Right renal pelvis (tissue), 4 donors: ENCODE measurements at regions not wholly inside any gene's neighbourhood (a gene's known extent, or its start where the extent isn't known, plus 50 kb on each side); places are given as distances from the start of the nearest gene placed in this dataset.
A peak's percentile ranks its signal among the peaks of the same experiment; 100 is the strongest.
"Not testable (repeated sequence)": the region's sequence is repeated elsewhere in the genome, so short reads cannot be mapped to it uniquely, and the experiment has no call there.

Experiments
- DNase-seq, 4 donors: peaks; one replicate each; pipeline ENCODE4 v3.0.0-alpha.2; 2013; ENCODE audit warnings: low read depth in 4 of 4, low spot score in 3 of 4, missing footprints in 1 of 4

DNA sequence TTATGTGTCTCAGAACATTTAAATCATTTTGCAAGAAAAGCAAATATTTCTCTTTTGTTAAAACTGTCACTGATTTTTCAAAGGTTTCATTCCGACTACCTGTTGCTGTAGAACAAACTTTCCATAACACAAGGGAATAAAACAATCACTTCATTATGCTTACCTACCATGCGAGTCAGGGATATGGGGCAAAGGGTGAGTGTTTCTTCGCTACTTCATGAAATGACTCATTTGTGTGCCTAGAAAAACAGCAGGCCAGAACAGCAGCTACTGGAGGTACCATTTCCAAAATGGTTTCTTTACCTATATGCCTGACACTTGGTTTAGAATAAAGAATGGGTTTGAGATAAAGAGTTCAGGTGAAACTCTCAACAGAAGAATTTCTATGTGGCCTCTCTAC, 712.5 kb downstream of the PLOD2 start:
- DNase-seq: no peak

DNA sequence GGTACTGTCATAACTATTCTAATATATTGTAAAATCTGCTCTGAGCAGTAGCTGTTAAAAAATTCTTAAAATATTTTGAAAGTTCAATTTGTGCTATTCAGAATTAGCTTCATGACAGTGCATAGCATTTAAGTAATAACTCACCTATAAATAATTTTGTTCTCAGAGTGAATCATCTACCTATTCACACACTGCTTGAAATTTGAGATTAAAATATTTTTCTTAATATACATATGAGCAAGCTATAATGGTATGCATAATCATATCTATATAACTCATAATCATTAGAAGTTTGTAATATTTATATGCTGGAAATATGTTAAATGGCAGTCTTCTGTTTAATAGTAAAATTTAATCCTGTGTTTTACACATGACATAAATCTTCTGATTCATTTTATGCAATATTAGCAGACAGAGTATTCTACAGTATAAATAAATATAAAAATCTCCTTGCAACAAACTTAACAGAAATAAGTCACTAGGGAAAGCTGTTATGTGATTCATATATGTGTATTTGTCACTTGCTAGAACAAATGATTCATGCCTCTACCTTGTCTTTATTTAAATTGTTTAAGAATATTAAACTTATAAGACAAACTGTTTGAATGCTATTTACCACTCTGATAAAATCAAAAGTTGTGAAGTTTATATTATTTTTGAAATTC, 710.8 kb downstream of the PLOD2 start:
- DNase-seq: no peak

DNA sequence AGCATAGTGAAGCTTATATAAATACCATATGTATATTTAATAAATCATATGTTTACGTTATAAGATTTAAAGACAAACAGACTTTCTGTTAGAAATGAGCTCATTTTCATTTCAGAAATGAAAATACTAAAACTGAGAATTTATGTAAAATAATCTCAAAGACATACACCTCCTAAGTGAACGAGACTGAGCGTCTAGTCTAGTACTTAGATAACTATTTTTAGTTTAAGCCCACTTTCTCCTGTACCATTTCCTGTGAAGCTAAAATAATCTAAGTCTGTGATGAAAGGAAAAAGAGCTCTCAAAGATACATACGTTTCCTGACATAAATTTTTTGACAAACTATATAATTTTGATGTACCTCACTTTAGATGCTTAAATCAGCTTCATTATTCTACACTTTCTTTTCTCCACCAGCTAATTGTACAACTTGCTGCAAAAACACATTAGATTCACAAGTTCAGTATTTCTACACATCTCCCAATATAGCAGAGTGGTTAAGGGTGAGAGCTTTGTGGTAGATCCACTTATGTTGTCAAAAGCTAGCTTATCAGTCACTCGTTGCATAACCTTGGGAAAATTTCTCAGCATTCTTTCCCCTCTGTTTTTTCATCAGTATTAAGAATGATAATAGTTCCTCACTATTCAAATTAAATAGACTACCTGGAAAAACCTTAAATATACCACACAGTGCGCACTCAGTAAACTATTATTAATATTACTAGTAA, 703.0 kb downstream of the PLOD2 start:
- DNase-seq: no peak

DNA sequence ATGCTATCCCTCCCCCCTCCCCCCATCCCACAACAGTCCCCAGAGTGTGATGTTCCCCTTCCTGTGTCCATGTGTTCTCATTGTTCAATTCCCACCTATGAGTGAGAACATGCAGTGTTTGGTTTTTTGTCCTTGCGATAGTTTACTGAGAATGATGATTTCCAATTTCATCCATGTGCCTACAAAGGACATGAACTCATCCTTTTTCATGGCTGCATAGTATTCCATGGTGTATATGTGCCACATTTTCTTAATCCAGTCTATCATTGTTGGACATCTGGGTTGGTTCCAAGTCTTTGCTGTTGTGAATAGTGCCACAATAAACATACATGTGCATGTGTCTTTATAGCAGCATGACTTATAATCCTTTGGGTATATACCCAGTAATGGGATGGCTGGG, 701.3 kb downstream of the PLOD2 start:
- not testable (repeated sequence) for DNase-seq

DNA sequence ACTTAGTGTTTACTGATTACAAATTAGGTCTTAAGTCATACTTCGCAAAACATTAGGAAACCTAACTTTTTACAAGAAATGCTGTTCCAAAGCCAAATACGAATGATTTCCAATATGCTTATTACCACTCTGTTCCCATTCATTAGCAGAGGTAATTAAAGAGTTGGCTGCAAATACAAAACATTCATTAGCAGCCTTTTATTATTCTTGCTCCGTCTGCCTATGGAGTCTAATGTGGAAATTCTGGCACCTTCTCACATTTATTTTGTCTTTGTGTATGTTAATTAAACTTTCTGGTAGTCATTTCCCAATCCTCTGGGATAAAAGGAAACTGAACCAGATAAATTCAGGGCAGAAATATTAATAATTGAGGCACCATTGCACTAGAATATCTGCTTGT, 689.0 kb downstream of the PLOD2 start:
- no peak for DNase-seq

DNA sequence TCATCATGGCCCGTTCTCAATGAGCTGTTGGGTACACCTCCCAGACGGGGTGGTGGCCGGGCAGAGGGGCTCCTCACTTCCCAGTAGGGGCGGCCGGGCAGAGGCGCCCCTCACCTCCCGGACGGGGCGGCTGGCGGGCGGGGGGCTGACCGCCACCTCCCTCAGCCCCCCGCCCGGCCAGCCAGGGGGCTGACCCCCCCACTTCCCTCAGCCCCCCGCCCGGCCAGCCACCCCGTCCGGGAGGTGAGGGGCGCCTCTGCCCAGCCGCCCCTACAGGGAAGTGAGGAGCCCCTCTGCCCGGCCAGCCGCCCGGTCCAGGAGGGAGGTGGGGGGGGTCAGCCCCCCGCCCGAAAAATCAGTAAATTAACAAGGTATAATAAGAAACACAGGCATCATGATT, 678.2 kb downstream of the PLOD2 start:
- not testable (repeated sequence) for DNase-seq

DNA sequence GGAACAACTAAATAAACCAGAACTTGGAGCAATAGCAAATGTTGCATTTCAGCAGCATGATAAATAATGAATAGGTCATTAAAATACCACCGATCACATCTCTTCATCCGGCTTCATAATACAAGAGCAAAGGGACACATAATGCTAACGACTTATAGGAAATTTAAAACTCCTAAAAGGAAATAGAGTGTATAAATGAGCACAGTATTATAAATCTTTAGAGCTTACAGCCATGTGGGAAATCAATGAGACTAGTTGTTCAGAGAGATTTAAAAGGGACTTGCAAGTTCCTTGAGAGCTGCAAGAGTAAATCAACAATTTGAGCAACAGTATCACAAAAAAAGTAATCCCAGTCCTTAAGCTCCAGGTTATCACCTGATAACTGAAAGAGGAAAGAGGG, 677.0 kb downstream of the PLOD2 start:
- no peak for DNase-seq

DNA sequence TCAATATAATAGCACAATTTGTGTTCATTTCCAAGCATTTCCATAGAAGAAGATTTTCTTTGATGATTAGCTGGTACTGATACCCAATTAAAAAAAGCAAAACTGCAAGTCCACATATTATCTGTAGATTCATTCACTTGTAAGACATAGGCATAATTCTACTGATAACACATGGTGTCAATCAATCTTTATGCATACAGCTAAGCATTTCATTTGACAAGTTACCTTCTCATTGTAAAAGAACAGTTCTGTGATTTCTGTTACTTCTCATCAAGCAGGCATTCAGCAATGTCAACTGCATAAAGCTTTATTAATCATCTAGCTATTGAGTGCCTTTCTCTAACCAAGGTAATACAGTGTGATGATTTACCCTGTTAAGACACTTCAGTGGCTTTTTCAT, 672.0 kb downstream of the PLOD2 start:
- DNase-seq: no peak

DNA sequence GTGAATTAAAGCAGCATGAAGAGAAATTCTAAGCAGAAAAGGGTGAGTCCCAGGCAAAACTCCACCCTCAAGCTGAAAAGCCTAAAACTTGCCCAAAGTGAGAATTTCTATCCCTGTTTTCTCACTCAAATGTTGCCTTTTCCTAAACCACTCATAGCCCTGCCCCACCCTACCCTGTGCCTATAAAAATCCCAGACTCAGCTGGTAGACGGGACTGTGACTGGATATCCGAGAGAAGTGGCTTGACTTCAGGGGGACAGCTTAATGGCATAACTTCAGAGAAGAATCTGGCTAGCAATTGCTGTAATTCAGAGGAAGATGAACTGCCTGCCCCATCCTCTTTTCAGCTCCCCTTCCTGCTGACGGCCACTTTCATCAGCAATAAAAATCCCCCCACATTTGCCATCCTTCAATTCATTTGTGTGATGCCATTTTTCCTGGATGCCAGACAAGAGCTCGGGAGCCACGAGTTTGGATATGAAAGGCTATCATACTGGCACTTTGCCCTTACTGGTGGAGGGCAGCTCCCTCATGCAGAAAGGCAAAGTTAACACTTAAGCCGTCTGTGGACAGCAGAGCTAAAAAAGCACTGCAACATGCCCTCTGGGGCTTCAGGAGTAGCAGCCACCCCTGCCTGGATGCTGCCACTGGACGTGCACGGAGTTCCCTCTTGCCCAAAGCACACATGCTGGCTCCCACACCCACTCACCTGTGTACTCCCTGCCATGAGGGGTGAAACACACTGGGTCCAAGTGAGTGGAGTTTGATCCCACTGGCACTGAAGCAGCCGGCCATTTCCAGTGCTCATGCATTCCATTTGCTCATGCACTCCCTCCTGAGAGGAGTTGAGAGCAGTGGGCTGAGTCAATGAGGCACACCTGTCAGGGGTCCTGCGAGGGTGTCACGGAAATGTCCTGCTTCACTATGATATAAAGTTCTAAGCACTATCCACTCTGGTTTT, 670.6 kb downstream of the PLOD2 start:
- no peak for DNase-seq

DNA sequence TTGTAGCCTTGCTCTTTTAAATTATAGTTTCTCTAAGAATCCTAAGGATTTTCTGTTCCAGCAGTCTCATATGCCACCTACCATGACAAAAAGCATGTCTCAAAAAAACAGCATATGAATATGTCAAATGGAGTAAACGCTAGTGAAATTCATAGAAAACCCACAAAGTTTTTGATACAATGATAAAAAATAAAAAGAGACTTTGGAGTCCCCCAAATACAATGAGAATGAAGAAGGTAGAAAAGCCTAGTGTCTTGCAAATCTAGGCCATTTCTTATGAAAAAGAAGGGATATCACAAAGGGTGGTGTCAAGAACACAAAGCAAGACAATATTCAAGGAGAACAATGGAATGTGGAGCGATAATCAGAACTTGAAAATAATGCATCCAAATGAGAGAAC, 668.5 kb downstream of the PLOD2 start:
- DNase-seq: no peak

DNA sequence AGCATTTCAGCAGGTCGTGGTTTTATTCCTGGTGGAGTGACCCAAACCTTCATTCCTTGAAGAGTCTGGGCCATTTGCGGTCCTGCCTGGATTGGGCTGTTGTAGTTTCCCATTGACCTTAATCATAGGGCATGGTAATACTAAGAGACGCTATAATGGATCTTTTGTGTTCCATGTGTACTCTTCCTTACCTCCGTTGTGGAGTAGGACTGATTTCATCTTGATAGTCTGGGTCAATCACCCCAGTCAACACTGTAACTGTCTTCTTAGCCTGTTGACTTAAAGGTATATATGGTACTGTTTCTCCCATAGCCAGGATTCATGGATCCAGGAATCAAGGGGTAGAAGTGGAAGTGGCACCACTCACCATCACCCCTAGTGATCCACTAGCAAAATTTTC, 643.6 kb downstream of the PLOD2 start:
- not testable (repeated sequence) for DNase-seq

DNA sequence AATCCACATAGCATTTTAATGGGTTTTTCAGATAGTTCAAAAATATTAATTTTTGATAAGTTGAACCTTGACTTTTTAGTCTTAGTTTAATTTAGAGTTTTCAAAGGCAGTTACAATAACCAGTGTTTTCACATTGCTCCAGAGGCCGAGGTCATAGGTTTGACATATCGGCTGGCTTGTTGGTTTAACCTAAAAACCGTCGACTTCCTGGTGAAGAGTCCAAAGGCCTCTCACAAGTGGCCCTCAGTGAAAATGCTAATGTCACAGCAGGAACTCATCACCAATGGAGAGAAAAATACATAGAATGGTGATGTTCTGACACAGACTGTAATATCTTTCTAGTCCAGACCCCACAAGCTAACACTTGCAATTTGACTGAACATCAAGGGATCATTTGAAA, 642.3 kb downstream of the PLOD2 start:
- DNase-seq: no peak

DNA sequence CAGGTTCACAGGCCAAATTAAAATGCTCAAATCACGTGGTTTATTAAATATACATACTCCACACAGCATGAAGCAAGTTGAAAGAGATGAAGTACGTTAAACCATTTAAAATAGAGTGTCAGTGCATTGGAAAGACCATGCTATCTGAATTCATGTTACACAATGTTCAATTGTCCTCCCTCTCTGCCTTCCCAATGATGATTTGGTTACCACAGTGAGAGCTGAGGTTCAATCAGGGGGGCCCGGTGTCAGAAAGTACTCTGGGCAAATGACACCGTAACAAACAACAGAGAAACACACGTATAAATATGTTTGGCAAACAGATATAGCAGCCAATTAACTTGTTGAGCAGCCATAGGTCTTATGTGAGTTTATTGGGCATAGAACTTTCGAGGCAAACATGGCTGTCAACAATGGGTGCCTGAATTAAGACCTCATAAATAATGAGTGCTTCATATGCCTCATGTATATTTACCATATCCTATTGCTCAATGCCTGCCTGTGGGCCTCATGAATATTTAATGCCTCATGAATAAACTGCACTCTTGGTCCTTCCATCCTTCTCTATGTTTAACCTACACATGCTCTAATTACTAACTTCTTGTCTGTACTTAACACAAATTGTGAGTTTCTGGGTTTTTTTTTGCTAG, 641.5 kb downstream of the PLOD2 start:
- no peak for DNase-seq

DNA sequence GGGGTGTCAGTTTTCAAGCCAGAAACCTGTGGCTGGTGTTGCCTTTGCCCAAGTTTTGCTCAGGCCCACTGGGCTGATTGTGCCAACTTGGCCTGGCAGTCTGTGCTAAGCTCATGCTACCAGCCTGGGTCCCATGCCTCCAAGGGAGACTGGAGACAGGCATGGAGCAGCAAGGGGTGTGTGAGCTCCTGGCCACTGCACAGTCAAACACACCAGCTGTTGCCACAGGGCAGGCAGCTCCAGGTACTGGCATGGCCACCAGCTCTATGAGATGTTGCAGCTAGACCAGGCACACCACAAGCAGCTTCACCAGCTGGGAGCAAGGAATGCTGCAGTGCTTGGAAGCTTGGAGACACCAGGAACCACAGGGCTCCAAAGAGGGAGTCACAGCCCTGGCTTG, 638.8 kb downstream of the PLOD2 start:
- DNase-seq: no peak

DNA sequence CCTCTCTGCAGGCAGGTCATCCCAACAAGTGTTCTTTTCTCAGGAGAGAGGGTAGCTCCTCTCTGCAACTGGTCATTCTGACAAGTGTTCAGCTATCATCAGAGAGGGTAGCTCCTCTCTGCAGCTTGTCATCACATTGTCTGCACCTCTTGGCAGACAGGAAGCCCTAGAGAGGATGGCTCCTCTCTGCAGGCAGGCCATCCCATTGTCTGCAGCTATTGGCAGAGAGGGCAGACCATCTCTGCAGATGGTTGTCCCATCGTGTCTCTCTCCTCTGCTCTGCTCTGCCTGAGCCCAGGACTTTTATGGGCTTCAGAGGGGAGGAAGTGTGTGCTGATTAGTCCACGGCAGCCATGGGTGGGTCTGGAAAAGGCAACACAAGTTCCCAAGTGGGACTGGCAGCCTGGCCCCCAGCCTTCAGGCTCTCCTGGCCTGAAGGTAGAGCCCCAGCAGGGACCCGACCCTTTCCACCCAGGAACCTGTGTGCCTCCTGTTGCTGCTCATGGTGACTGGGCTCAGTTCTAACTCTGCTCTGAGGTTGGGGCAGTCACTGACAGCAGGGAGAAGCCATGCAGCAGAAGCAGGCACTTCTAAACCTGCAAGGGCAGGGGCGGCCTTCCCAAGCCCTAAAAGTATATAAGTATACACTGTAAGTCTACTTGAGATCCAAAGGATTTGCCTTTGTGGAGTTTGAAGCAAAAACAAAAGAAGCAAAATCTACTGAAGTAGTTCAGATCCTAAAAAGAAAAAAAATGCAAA, 637.9 kb downstream of the PLOD2 start:
- no peak for DNase-seq

DNA sequence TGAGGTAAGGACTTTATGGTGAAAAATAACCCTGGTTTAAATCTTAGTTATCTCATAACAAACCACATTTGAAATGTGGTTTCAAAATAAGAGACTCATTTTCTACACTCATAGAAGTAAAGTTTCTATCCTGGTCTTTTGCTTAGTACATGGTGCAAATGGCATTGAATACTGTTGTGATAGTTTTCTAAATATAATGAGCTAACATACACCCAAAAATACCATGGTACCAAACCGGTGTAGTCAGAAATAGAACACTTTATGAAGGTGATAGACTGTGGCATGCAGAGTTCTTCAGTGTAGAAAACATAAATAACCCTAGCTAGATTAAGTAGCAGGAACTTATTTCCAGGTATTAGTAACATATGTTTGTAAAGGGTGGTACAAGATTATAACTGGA, 629.4 kb downstream of the PLOD2 start:
- no peak for DNase-seq

DNA sequence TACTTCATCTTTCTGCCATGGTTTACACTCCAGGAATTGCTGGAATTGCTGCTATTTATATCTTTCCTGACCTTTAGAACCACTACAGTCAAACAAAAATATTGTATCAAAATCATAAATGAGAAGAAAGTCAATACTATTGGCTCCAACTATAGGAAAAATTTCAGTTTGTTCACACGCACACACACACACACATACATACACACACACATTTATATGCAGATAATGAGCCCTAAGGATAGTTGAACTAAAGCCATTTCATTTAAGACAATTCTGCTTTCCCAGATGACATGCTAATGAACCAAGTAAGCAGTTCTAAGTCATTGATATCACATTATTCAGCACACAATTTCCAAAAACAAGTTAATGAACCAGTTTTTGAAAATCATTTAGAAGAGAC, 627.3 kb downstream of the PLOD2 start:
- no peak for DNase-seq

DNA sequence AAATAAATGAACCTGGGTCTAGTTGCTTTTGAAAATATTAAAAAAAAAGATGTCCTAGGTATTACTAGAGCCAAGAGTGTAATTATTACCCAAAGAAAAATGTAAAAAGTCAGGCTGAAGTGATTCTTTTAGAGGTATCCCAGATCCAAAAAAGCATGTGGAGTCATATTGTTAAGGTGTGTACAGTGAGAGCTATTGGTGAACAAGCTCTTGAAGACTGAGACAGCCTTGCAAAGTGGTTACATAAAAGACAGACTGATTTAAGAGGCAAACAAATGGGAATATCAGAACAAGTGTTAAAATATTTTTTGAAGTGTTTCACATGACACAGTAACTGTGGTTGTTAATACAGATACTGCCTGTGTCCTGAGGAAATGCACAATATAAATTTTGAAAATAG, 624.5 kb downstream of the PLOD2 start:
- no peak for DNase-seq

DNA sequence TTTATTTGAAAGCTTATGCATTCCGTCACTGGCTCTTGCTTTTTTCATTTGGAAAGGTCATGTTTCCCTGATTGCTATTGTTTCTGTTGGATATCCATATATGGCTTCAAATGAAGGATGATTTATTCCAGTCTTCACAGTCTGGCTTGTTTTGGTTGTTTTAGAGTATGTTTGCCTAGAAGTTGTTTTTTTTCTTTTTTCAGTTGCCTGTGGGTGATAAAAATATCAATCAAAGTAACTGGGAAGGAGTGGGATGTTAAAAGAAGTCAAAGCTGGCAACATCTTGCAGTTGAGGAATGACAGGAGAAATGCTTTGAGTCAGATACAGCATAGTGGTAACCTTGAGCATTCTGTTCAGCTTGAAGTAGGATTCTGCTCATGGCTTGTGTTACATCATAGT, 610.5 kb downstream of the PLOD2 start:
- no peak for DNase-seq

DNA sequence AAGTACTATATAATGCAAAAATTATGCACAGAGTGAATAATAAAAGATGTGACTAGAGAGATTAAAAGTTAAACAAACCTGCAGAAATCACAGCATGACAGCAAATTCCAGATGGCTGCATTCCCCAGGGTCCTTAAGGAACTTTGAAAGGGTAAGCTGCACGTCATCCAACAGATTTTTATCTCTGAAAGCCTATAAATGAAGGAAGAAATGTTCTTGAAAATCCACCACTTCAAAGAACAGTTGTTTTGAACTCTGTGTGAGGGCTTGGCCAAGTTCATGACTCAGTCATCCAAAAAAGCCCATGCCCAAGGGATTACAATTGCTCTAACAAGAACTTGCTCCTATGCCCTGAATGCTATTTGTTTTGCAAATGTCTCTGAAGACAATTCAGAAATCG, 603.6 kb downstream of the PLOD2 start:
- DNase-seq: peak in 1 of 4 donors; percentile 23
